ENCODE measurements at regions not wholly inside any gene's neighbourhood (a gene's known extent, or its start where the extent isn't known, plus 50 kb on each side); places are given as distances from the start of the nearest gene placed in this dataset.

DNA sequence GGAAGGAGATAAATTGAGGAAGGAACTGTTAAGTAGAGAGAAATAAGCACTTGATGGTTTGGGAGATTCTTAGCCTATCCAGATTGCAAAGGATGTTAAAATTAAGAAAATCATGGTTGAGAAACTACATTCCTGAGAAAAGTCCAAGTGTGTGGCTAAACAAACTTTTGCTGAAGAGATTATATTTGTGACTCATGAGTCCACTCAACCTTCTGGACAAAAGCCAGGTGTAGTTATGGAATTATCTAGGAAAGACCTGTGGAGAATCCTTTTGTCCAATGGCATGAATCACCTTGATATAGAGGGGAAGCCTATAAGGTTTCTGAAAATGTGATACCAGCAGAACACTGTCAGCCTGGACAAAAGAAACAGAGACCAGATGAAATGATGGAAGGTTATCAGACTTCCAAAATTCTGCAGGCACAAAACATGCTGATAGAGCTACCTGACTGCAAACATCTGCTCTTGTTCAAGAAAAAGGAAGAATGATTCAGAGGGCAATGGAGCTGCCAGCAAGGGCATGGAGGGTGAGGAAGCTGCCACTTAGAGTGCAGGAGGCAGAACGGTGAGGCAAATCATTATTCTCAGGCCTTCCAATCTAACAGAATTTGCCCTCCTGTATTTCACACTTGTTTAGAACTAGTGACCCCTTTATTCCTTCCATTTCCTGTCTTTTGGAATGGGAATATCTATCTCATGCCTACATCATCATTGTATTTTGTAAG, 300.6 kb upstream of the PRMT6 start:
- DNase-seq (ENCODE audit: low spot score) = no peak

DNA sequence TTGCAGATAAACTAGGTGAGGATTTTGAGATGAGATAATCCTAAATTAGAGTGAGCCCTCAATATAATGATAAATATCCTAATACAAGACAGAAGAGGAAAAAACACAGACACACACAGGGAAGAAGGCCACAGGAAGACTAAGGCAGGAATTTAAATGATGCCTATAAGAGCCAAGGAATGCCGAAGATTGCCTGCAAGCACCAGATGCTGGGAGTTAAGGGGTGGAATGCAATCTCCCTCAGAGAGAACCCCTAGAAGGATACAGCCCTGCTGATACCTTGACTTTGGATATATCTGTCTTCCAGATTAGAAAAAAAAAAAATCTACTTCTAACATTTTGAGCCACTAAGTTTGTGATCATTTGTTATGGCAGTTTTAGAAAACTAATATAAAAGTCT, 299.7 kb upstream of the PRMT6 start:
- DNase-seq (ENCODE audit: low spot score) = no peak

DNA sequence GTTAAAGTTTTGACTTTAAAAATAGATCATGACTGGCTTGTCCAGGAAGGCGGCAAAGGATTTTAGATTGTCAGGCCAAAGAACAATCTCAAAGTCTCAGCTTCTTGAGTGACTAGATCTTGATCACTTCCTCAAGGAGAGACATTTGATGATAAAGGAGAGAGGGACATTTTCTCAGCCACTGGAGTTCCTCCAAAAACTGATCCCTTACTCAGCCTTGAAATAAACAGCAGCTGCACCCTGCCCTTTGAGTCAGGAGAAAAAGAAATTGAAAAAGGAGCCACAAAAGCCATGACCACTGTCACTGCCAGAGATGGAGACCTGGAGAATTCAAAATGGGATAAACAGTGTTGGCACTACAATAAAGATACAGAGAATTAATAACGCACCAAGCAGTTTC, 288.4 kb upstream of the PRMT6 start:
- DNase-seq (ENCODE audit: low spot score) = no peak

DNA sequence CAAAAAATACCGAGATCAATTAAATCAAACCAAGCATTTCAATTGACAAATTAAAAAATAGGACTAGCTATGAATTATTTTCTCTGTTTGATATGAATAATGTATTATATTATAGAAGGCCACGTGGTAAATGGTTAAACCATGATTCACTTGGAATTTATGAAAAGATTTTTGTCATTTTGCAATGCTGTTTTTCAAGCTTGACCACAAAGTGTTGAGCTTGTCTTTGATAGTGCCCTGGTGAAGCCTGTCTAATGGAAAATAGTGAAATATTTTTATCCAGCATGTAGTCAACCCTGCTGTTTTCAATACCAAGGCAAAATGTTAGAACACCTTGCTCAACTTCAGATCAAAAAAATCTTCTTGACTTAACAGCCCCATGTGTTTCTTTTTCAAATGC, 288.0 kb upstream of the PRMT6 start:
- no peak for DNase-seq (ENCODE audit: low spot score)

DNA sequence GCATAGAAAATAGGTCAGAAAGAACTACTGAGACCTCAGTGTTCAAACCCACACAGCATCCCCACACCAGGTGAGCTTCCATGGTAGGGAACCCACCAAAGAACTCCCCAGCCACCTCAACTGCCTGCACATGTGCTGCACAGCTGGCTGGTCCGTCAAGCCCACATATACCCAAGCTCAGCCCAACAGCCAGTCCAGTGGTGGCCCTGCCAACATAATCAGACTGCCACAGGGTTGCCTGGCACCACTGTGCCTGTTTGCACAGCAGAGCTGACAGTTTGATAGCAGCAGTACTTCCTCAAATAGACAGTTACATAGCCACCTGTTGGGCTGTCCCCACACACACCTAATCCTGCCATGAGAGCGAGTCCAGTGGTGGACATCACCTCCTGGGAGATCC, 283.3 kb upstream of the PRMT6 start:
- DNase-seq (ENCODE audit: low spot score) = no peak

DNA sequence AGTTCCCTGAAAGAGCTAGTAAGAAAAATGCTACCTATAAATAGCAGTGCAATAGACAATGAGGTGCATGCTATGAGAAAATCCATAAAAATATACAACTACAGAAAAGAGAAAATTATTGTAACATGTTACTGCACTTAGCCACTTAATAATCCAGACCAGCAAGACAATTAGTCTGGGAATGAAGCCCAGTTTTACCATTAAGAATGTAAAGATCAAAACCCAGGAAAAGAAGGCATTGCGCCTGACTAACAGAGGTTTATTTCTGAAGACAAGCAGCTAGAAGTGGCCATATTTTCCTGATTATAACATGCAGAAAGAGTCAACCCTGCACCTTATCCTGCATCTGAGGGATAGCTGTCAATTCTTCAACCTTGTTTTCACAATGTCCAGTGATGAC, 276.4 kb upstream of the PRMT6 start:
- DNase-seq (ENCODE audit: low spot score) = no peak

DNA sequence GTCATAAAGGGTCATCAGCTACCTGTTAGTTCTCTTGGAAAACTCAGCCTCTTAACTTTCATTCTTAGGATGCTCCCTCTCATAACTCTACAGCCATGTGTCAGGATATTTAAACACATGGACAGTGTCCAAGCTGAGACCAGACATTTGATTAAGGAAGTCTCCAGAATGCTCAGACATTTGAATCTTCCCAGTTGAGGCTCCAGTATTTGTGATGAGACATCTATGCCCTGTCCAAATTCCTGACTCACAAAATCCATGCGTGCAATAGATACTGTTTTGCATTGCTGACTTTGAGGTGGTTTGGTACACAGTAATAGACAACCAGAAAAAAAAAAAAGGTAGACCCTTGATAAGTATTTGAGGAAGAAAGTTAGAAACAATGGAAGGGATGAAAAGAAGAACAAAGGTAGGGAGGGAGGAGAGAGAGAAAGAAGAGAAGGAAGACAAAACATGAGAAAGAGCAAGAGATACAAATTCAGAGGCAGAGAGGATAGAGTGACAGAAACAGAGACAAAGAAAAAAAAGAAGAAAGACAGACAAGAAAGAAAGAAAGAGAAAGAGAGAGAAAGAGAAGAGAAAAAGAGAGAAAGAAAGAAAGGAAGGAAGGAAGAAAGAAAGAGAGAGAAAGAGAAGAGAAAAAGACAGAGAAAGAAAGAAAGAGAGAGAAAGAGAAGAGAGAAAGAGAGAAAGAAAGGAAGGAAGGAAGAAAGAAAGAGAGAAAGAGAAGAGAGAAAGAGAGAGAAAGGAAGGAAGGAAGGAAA, 275.5 kb upstream of the PRMT6 start:
- no peak for DNase-seq (ENCODE audit: low spot score)

DNA sequence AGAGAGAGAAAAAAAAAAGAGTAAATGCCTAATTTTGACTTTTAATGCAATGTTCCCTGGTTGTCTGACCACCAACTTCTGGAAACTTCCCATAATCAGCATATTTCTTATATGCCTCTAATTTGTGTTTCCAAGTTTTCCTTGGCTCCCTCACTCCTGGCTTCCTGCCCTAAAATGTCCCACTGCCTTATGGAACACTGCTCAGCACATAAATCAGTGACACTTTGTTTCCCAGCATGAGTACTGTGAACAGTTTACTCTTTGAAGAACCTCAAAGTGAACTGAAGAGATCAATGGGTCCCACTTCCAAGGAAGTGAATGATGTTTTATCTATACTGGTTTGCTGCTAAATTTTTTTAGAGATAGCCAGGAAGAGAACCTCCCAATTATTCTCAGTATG, 271.3 kb upstream of the PRMT6 start:
- no peak for DNase-seq (ENCODE audit: low spot score)

DNA sequence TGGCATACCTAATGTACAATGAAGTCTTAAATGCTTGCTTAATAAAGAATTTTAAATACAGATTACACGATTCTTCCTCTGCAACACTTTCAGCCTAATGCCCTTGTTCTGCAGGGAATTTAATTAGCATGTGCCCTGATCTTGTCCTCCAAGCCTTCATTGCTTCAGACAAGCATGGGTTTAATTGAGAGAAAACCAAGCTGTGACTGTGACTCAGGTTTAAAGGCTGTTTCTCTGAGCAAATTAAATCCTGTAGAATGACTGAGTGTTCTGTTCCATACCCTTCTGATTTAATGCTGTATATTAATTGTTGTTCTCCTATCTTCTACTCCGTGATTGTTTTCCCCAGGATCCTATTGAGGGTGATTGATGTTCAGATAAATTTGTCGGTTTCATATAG, 269.0 kb upstream of the PRMT6 start:
- DNase-seq (ENCODE audit: low spot score) = no peak

DNA sequence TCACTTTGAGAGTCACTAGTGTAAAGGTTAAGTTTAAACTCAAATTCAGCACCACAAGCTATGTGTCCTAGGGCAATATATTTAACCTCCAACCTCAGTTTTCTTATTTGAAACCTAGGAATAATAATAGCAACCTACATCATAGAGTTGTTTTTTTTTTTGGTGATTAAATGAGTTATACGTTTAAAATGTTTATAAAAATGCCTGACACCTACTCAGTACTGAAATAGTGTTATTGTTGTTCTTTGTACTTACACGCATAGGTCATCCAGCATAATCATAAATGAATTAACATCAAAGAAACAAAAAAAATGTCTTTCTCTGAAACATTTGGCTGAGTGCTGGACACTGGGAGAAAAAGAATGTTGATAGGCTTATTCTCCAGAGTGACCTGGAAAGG, 266.8 kb upstream of the PRMT6 start:
- no peak for DNase-seq (ENCODE audit: low spot score)

DNA sequence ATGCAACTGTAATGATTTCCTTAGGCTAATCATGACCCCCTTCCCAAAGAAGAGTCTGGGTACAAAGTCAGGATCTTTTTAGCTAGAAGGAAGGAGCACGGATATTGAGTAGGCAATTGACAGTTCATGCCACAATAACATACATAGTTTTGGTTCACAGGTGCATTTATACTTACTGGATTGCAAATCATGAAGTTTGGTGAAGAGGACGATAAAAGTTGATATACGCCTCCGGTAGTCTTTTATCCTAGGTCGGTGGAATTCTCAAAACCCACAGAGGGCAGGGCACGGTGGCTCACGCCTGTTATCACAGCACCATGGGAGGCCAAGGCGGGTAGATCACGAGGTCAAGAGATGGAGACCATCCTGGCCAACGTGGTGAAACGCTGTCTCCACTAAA, 265.4 kb upstream of the PRMT6 start:
- no peak for DNase-seq (ENCODE audit: low spot score)

DNA sequence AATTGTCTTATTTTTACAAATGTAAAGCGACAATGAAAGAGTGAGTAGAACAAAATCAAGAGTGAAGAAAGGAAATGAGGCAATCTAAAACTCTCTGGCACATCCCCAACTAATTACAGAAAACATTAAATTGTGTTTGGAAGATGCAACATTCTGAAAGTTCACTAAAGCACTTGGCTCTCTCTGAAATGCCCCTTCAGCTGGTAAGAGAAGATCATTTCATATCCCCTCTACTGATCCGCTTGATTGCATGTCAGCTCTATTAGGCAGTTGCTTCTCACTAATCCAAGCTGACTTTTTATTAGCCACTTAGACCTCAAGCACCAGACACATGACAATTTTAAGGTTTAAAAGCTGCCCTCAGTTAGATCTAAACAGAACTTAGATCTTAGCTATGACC, 262.8 kb upstream of the PRMT6 start:
- DNase-seq (ENCODE audit: low spot score) = no peak

DNA sequence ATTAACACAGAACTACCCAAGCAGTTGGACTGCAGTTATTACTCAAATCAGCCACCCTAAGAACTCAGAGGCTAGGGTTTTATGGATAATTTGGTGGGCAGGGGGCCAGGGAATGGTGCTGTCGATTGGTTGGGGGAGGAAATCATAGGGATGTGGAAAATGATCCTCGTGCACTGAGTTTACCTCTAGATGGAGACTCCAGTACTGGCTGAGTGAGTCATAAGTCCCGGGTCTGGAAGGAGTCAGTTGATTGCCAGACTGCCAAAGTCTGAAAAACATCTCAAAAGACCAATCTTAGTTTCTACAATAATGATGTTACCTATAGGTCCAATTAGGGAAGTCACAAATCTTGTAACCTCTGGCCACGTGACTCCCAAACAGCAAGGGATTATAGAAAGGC, 257.5 kb upstream of the PRMT6 start:
- DNase-seq (ENCODE audit: low spot score) = no peak

DNA sequence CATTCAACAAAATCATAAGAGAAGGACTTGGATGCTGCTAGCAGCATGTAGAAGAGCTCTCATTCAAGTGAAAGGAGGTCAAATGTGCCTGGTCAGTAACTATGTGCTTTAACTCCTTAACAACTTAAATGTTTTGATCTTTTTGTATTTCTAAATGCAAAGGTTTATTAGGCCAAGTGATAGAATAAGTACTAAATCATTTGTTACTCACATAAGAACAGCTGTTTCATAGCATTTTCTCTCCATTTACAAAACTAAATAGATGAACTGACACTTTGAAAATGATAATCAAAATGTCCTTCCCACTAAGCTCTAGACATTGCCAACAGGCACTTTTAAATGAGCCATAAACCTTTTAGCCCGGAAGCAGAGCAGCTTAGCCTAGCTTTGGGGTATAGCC, 254.3 kb upstream of the PRMT6 start:
- no peak for DNase-seq (ENCODE audit: low spot score)

DNA sequence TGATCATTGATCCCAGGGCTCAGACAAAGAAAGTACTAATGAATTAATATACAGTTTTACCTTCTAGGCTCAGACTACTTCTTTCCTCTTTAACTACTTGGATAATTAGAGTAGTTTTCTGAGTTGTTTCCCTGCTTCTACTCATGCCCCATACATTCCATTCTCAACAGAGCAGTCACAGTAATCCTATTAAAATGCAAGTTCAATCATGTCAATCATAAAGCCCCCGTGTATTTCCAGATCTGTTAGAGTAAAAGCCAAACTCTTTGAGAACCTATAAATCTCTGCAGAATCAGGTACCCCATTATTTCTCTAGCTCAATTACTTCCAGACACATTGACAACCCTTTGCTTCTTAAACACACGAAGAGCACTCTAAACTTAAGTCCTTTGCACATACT, 242.1 kb upstream of the PRMT6 start:
- DNase-seq (ENCODE audit: low spot score) = no peak

DNA sequence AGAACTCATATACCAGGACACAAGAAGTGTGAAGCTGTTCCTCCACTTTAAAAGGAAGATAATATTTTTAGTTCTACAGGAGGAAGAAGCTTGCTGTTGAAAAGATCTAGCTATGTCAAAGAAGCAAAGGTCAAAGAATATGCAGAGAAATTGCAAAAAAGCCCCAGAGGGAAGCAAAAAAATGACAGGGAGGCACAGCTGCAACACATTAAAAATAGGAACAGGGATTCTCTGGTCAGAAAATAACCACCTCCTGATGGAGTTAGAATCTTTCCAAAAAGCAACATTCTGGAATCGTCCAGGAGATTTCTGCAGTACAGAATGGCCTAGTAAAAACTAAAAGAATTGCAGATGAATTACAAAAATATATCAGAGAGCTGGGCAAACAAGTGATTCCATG, 238.9 kb upstream of the PRMT6 start:
- DNase-seq (ENCODE audit: low spot score) = no peak

DNA sequence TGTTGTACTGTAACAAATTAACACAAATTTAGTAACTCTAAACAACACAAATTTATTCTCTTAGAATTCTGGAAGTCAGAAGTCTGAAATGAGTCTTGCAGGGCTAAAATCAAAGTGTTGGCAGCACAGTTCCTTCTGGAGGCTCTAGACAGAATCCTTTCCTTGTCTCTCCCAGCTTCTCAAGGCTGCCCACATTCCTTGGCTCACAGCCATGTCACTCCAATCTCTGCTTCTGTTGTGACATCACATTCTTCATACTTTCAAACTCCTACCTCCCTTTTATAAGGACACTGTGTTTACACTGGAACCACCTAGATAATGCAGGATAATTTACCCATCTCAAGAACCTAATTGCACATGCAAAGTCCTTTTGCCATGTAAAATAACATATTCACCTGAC, 225.0 kb upstream of the PRMT6 start:
- no peak for DNase-seq (ENCODE audit: low spot score)

DNA sequence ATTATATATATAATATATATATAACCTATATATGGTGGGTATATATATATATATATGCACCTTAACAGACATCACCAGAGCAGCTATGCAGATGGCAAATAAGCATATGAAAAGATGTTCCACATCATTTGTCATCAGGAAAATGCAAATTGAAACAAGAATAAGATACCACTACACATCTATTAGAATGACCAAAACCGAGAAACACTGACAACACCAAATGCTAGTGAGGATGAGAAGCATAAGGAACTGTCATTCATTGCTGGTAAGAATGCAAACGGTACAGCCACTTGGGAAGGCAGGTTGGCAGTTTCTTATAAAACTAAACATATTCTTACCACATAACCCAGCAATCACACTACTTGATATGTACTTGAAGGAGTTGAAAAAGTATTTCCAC, 219.8 kb upstream of the PRMT6 start:
- DNase-seq (ENCODE audit: low spot score) = no peak

DNA sequence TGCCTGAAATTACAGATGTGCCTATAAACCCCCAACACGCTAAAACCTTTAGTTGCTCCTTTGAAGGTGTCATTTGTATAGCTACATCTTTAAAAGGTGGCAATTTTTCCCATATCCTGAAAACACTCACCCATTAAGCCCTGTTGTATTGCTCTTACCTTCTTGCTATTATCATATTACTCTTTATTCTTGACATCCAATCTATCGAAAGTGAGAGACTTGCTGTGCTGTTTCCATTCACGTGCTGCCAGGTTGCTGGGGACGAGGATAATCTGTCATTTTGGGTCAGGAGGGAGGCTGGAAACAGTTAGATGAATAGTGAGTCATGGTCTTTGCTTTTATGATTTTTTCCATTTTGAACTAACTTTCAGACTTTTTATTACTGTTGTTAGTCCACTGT, 213.0 kb upstream of the PRMT6 start:
- DNase-seq (ENCODE audit: low spot score) = no peak

DNA sequence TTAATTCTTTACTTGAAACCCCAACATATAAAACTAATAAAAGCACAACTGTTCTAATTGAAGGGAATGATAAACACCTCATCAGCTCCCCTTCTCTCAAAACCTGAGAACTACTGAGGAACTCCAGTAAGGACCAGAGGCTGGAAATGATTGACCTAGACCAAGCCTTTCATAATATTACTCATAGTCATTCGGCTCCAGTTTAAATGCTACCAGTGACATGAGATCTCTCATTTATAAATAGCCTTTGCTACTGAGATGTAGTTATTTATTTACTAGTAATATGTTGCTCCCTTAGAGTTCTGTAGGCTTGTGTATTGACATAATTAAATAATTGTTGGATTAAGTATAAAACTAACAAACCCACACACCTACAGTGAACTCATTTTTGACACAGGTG, 209.8 kb upstream of the PRMT6 start:
- no peak for DNase-seq (ENCODE audit: low spot score)

DNA sequence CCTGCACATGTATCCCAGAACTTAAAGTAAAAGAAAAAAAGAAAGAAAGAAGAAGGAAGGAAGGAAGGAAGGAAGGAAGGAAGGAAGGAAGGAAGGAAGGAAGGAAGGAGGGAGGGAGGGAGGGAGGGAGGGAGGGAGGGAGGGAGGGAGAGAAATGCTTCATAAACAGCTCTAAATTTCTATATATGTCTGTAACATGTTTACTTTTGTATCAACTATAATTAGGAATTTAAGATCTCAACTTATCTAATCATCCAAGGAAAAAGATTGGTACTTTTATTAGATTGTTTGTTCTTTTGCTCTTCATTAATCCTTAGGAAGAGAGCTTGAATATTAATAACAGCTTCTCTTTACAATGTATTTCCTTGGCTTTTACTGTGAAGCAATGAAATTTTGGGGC, 195.4 kb upstream of the PRMT6 start:
- no peak for DNase-seq (ENCODE audit: low spot score)

DNA sequence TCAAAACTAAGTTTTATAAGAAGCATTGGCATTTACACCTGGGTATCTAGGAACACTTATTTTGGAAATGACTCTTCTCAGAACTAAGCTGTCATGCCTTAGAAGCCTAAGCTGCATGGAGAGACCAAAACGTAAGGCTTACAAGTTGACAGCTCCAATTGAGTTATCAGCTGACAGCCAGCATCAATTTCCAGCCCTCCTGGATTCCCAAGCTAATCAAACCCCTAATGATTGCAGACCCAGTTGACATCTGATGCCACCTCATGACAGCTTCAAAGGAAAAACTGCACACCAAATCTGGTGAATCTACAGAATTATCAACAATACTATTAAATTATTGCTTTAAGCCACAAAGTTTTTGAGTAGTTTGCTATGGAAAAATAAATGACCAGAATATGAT, 187.6 kb upstream of the PRMT6 start:
- DNase-seq (ENCODE audit: low spot score) = no peak

DNA sequence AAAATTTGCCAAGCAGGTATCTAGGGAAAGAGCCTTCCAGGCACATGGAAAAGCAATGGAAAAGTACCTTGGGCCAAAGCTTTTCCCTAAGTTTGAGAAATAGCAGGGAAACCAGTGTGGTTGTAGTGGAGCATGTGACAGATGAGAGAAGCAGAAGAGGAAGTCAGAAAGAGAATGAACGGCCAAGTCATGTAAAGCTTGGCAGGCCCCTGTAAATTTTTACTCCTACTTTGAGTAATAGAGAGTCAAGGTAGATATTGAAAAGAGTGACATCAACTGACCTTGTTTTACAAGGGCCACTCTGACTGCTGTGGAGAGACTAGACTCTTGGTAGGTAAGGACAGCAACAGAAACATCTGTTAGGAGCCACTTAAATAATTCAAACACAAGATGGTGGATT, 180.9 kb upstream of the PRMT6 start:
- DNase-seq (ENCODE audit: low spot score) = no peak

DNA sequence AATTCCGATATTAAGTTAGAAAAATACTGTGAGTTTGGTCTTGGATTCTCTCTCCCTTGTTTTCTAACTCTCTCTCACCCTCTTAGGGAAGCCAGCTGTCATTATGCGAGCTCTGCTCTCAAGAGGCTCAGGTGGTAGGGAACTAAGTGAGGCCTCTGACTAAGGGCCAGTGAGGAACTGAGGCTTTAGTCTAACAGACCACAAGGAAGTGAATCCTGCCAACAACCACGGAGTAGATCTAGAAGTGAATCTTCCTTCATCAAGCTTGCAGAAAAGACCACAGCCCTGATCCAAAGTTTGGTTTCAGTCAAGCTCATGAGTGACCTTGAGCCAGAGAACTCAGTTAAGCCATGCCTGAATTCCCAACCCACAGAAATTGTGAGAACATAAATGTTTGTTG, 180.1 kb upstream of the PRMT6 start:
- no peak for DNase-seq (ENCODE audit: low spot score)
